Trophoblast cell (in vitro differentiated cells and primary cell): ENCODE measurements at regions not wholly inside any gene's neighbourhood (a gene's known extent, or its start where the extent isn't known, plus 50 kb on each side); places are given as distances from the start of the nearest gene placed in this dataset.
"Not testable (repeated sequence)": the region's sequence is repeated elsewhere in the genome, so short reads cannot be mapped to it uniquely, and the experiment has no call there.

Source experiments
- DNase-seq, 2 donors: peaks; one replicate each; pipeline ENCODE4 v3.0.0-alpha.2; 2016
- H2AFZ ChIP-seq: 2 replicates; pipeline ENCODE4 v1.6.1; 2013; ENCODE audit warnings: low read length, moderate library complexity, mild to moderate bottlenecking; ENCODE audit not compliant: insufficient read depth, poor library complexity
- H2AK5ac ChIP-seq: 2 replicates; pipeline ENCODE4 v1.6.1; 2013; ENCODE audit warnings: mild to moderate bottlenecking, low read length
- H2BK120ac ChIP-seq: 2 replicates; pipeline ENCODE4 v1.6.1; 2013; ENCODE audit warnings: low read length, mild to moderate bottlenecking, moderate library complexity; ENCODE audit not compliant: insufficient read depth, poor library complexity
- H2BK12ac ChIP-seq: 2 replicates; pipeline ENCODE4 v1.6.1; 2013; ENCODE audit warnings: mild to moderate bottlenecking, low read length, moderate library complexity
- H2BK5ac ChIP-seq: 2 replicates; pipeline ENCODE4 v1.6.1; 2013; ENCODE audit warnings: low read length, low read depth, moderate library complexity, mild to moderate bottlenecking; ENCODE audit not compliant: poor library complexity
- H3K14ac ChIP-seq: 2 replicates; pipeline ENCODE4 v1.6.1; 2013; ENCODE audit warnings: mild to moderate bottlenecking, low read length
- H3K18ac ChIP-seq: 2 replicates; pipeline ENCODE4 v1.6.1; 2013; ENCODE audit warnings: mild to moderate bottlenecking, low read length
- H3K23ac ChIP-seq: 2 replicates; pipeline ENCODE4 v1.6.1; 2013; ENCODE audit warnings: low read length
- H3K27ac ChIP-seq: 2 replicates; pipeline ENCODE4 v1.5.1; 2013; ENCODE audit warnings: low read depth, mild to moderate bottlenecking, inconsistent platforms, low read length, moderate library complexity
- H3K27me3 ChIP-seq: 2 replicates; pipeline ENCODE4 v1.6.1; 2013; ENCODE audit warnings: inconsistent platforms, mild to moderate bottlenecking, low read length, moderate library complexity; ENCODE audit not compliant: insufficient read depth
- H3K36me3 ChIP-seq, 2 experiments: 1 replicate in 1 of 2; 2 replicates in 1 of 2; pipeline ENCODE4 v1.6.1; 2013; ENCODE audit warnings: low read length in 2 of 2, mild to moderate bottlenecking in 2 of 2, moderate library complexity in 1 of 2; ENCODE audit not compliant: insufficient read depth in 2 of 2, control insufficient read depth in 1 of 2
- H3K4ac ChIP-seq: 2 replicates; pipeline ENCODE4 v1.6.1; 2013; ENCODE audit warnings: low read depth, mild to moderate bottlenecking, low read length, moderate library complexity
- H3K4me1 ChIP-seq, 2 experiments: 1 replicate in 1 of 2; 2 replicates in 1 of 2; pipeline ENCODE4 v1.6.1; 2013; ENCODE audit warnings: low read length in 2 of 2, mild to moderate bottlenecking in 2 of 2, moderate library complexity in 1 of 2; ENCODE audit not compliant: insufficient read depth in 2 of 2, control insufficient read depth in 1 of 2
- H3K4me2 ChIP-seq: 2 replicates; pipeline ENCODE4 v1.6.1; 2013; ENCODE audit warnings: inconsistent platforms, mild to moderate bottlenecking, low read length, moderate library complexity
- H3K4me3 ChIP-seq: 2 replicates; pipeline ENCODE4 v1.5.1; 2013; ENCODE audit warnings: mild to moderate bottlenecking, low read depth, low read length, inconsistent platforms
- H3K79me1 ChIP-seq: one replicate; pipeline ENCODE4 v1.6.1; 2013; ENCODE audit warnings: low read length
- H3K79me2 ChIP-seq: 2 replicates; pipeline ENCODE4 v1.6.1; 2013; ENCODE audit warnings: low read length, mild to moderate bottlenecking; ENCODE audit not compliant: control insufficient read depth, insufficient read depth, poor library complexity
- H3K9ac ChIP-seq: 2 replicates; pipeline ENCODE4 v1.6.1; 2013; ENCODE audit warnings: mild to moderate bottlenecking, low read length
- H3K9me3 ChIP-seq: 2 replicates; pipeline ENCODE4 v1.6.1; 2013; ENCODE audit warnings: low read depth, mild to moderate bottlenecking, control low read depth, inconsistent platforms, low read length; ENCODE audit not compliant: insufficient read depth
- H4K12ac ChIP-seq: 2 replicates; pipeline ENCODE4 v1.6.1; 2013; ENCODE audit warnings: low read depth, mild to moderate bottlenecking, low read length, moderate library complexity
- H4K8ac ChIP-seq: 2 replicates; pipeline ENCODE4 v1.6.1; 2013; ENCODE audit warnings: low read depth, mild to moderate bottlenecking, low read length, moderate library complexity
- H4K91ac ChIP-seq: one replicate; pipeline ENCODE4 v1.6.1; 2013; ENCODE audit warnings: low read depth, mild to moderate bottlenecking, low read length, moderate library complexity
- WGBS: extraction: QIAGEN DNeasy Blood & Tissue Kit; methylation state at CpG from one replicate; pipeline ENCODE4 v1.1.7; 2013; ENCODE audit warnings: missing lambda C conversion rate; ENCODE audit not compliant: insufficient read length, insufficient coverage; ENCODE audit errors: extremely low coverage; 5-methylcytosine and 5-hydroxymethylcytosine counted together

- Histone ChIP-seq H3K27me3 (no peaks in the 10 kb centered on the region), H3K9me3 (peaks cover 21% of the 10 kb centered on the region), H3K4me1 (no peaks in the 10 kb centered on the region), H2AK5ac (no peak overlapping the region), H3K9ac (no peak overlapping the region), H3K14ac (no peak overlapping the region), H3K79me2 (no peaks in the 10 kb centered on the region), H4K8ac (no peak overlapping the region), H2BK120ac (no peak overlapping the region), H4K91ac (no peak overlapping the region), H3K79me1 (no peaks in the 10 kb centered on the region), H2AFZ (no peak overlapping the region), H2BK5ac (no peak overlapping the region), H3K4ac (no peak overlapping the region), H3K36me3 (no peaks in the 10 kb centered on the region), H3K18ac (no peak overlapping the region), H3K27ac (no peak overlapping the region), H3K4me2 (no peak overlapping the region), H2BK12ac (no peak overlapping the region), H3K4me3 (no peak overlapping the region), H3K23ac (no peak overlapping the region), H4K12ac (no peak overlapping the region)
- DNase-seq, result no peak
- WGBS, result no CpG with 5 or more reads among the region's 29 CpGs
These were observed 112.8 kb upstream of the DUSP22 start for GRCh38 chr6:179340-179950.

- not testable (repeated sequence) for H2BK120ac ChIP-seq, H3K9ac ChIP-seq, H3K79me2 ChIP-seq, H3K4me3 ChIP-seq, H2AK5ac ChIP-seq, H3K27ac ChIP-seq, DNase-seq, H2AFZ ChIP-seq, H2BK5ac ChIP-seq, H3K18ac ChIP-seq, H3K14ac ChIP-seq, H4K91ac ChIP-seq, H4K12ac ChIP-seq, H3K4ac ChIP-seq, H3K36me3 ChIP-seq, H3K27me3 ChIP-seq, H2BK12ac ChIP-seq, H3K23ac ChIP-seq, H3K4me2 ChIP-seq, H4K8ac ChIP-seq, H3K79me1 ChIP-seq, H3K4me1 ChIP-seq
- H3K9me3 ChIP-seq, result peaks cover 21% of the 10 kb centered on the region
- no CpG with 5 or more reads among the region's 13 CpGs for WGBS
These were observed 112.1 kb upstream of the DUSP22 start for GRCh38 chr6:180091-180694.

- H3K27me3 ChIP-seq, result no peaks in the 10 kb centered on the region
- H3K27ac ChIP-seq, result no peak overlapping the region
- no peak overlapping the region for H4K91ac ChIP-seq
- no peaks in the 10 kb centered on the region for H3K79me2 ChIP-seq
- no peak overlapping the region for H3K4me3 ChIP-seq
- no peak overlapping the region for H3K4me2 ChIP-seq
- no peak overlapping the region for H2BK12ac ChIP-seq
- no peak overlapping the region for H2BK5ac ChIP-seq
- H3K79me1 ChIP-seq, result no peaks in the 10 kb centered on the region
- no peak for DNase-seq
- no peak overlapping the region for H3K23ac ChIP-seq
- no peaks in the 10 kb centered on the region for H3K36me3 ChIP-seq
- no peak overlapping the region for H2AK5ac ChIP-seq
- no peak overlapping the region for H3K14ac ChIP-seq
- no peak overlapping the region for H3K4ac ChIP-seq
- no peak overlapping the region for H4K12ac ChIP-seq
- WGBS, result no CpG with 5 or more reads among the region's 5 CpGs
- H3K4me1 ChIP-seq, result peaks cover 0 to under 1% of the 10 kb centered on the region in 2 experiments
- H2BK120ac ChIP-seq, result no peak overlapping the region
- H4K8ac ChIP-seq, result no peak overlapping the region
- no peak overlapping the region for H3K9ac ChIP-seq
- H2AFZ ChIP-seq, result no peak overlapping the region
- no peak overlapping the region for H3K18ac ChIP-seq
- H3K9me3 ChIP-seq, result peaks cover 21% of the 10 kb centered on the region
These were observed 111.1 kb upstream of the DUSP22 start for GRCh38 chr6:181049-181654.

GRCh38 chr6:183668-184067, 108.6 kb upstream of the DUSP22 start:
- WGBS, result no CpG with 5 or more reads among the region's 2 CpGs

More at GRCh38 chr6:183668-184067, 108.6 kb upstream of the DUSP22 start:
- Histone ChIP-seq H3K27ac (no peak overlapping the region), H2AFZ (no peak overlapping the region), H3K9me3 (peaks cover 13% of the 10 kb centered on the region), H3K4me1 (peaks cover 0 to 6% of the 10 kb centered on the region in 2 experiments), H3K36me3 (no peaks in the 10 kb centered on the region), H3K79me2 (no peaks in the 10 kb centered on the region), H3K79me1 (no peaks in the 10 kb centered on the region), H3K4me3 (no peak overlapping the region), H2AK5ac (no peak overlapping the region), H2BK5ac (no peak overlapping the region), H3K9ac (no peak overlapping the region), H3K27me3 (no peaks in the 10 kb centered on the region), H3K4ac (no peak overlapping the region), H4K12ac (no peak overlapping the region), H4K8ac (no peak overlapping the region), H3K14ac (no peak overlapping the region), H3K4me2 (no peak overlapping the region), H2BK12ac (no peak overlapping the region), H3K23ac (no peak overlapping the region), H3K18ac (no peak overlapping the region), H4K91ac (no peak overlapping the region), H2BK120ac (no peak overlapping the region)
- no peak for DNase-seq
